Immature natural killer cell (primary cell): ENCODE measurements at regions not wholly inside any gene's neighbourhood (a gene's known extent, or its start where the extent isn't known, plus 50 kb on each side); places are given as distances from the start of the nearest gene placed in this dataset.

Source experiments
- DNase-seq, 3 donors: peaks; one replicate each; pipeline ENCODE4 v3.0.0; 2022; ENCODE audit warnings: mixed read lengths in 1 of 3
- H3K27ac Mint-ChIP-seq, 6 donors: one replicate each; pipeline ENCODE4 v1.8.0; 2020; ENCODE audit warnings: mixed read lengths in 6 of 6, mild to moderate bottlenecking in 5 of 6, inconsistent platforms in 4 of 6, moderate library complexity in 3 of 6
- H3K27me3 Mint-ChIP-seq, 3 donors: one replicate each; pipeline ENCODE4 v1.8.0; 2020 to 2021; ENCODE audit warnings: low read depth in 3 of 3, mild to moderate bottlenecking in 3 of 3, mixed read lengths in 3 of 3, moderate library complexity in 3 of 3, inconsistent platforms in 1 of 3
- H3K36me3 Mint-ChIP-seq, 3 donors: one replicate each; pipeline ENCODE4 v1.8.0; 2020; ENCODE audit warnings: mixed read lengths in 3 of 3, inconsistent platforms in 2 of 3, mild to moderate bottlenecking in 2 of 3
- H3K4me1 Mint-ChIP-seq, 2 donors: one replicate each; pipeline ENCODE4 v1.8.0; 2020; ENCODE audit warnings: inconsistent platforms in 2 of 2, mild to moderate bottlenecking in 2 of 2, mixed read lengths in 2 of 2, moderate library complexity in 1 of 2
- H3K4me3 Mint-ChIP-seq, 5 donors: one replicate each; pipeline ENCODE4 v1.8.0; 2020; ENCODE audit warnings: mild to moderate bottlenecking in 5 of 5, mixed read lengths in 5 of 5, inconsistent platforms in 3 of 5, moderate library complexity in 3 of 5
- H3K9me3 Mint-ChIP-seq, 6 donors: one replicate each; pipeline ENCODE4 v1.8.0; 2020; ENCODE audit warnings: mild to moderate bottlenecking in 6 of 6, mixed read lengths in 6 of 6, inconsistent platforms in 4 of 6, moderate library complexity in 3 of 6

GRCh38 chr7:18221377-18222293, 194.0 kb upstream of the PRPS1L1 start:
- Mint-ChIP-seq H3K27ac (no peak overlapping the region), H3K36me3 (no peaks in the 10 kb centered on the region), H3K27me3 (no peaks in the 10 kb centered on the region), H3K9me3 (no peaks in the 10 kb centered on the region), H3K4me1 (no peaks in the 10 kb centered on the region), H3K4me3 (no peak overlapping the region)
- DNase-seq, result no peak

GRCh38 chr7:18222636-18223035, 195.0 kb upstream of the PRPS1L1 start:
- no peaks in the 10 kb centered on the region for H3K4me1 Mint-ChIP-seq
- peaks cover 0 to 1% (median 0%) of the 10 kb centered on the region in 3 donors for H3K27me3 Mint-ChIP-seq
- no peaks in the 10 kb centered on the region for H3K36me3 Mint-ChIP-seq
- no peak for DNase-seq
- H3K4me3 Mint-ChIP-seq, result no peak overlapping the region
- no peaks in the 10 kb centered on the region for H3K9me3 Mint-ChIP-seq
- no peak overlapping the region for H3K27ac Mint-ChIP-seq

GRCh38 chr7:18224138-18224537, 196.5 kb upstream of the PRPS1L1 start:
- Mint-ChIP-seq H3K36me3 (no peaks in the 10 kb centered on the region), H3K9me3 (no peaks in the 10 kb centered on the region), H3K27ac (no peak overlapping the region), H3K4me3 (no peak overlapping the region), H3K27me3 (peaks cover 0 to 1% (median 0%) of the 10 kb centered on the region in 3 donors), H3K4me1 (no peaks in the 10 kb centered on the region)
- no peak for DNase-seq

- DNase-seq, result no peak
- Mint-ChIP-seq H3K9me3 (no peaks in the 10 kb centered on the region), H3K4me1 (no peaks in the 10 kb centered on the region), H3K36me3 (no peaks in the 10 kb centered on the region), H3K27ac (no peak overlapping the region), H3K4me3 (no peak overlapping the region), H3K27me3 (peaks cover 0 to 1% (median 0%) of the 10 kb centered on the region in 3 donors)
Observed at GRCh38 chr7:18225067-18225466, 197.4 kb upstream of the PRPS1L1 start.

GRCh38 chr7:18226598-18226997, 199.0 kb upstream of the PRPS1L1 start:
- Mint-ChIP-seq H3K36me3 (no peaks in the 10 kb centered on the region), H3K4me1 (no peaks in the 10 kb centered on the region), H3K27me3 (peaks cover 0 to 1% (median 0%) of the 10 kb centered on the region in 3 donors), H3K4me3 (no peak overlapping the region), H3K9me3 (no peaks in the 10 kb centered on the region), H3K27ac (no peak overlapping the region)
- DNase-seq, result no peak

- H3K4me1 Mint-ChIP-seq, result no peaks in the 10 kb centered on the region
- H3K9me3 Mint-ChIP-seq, result peaks cover 0 to 2% (median 0%) of the 10 kb centered on the region in 6 donors
- H3K36me3 Mint-ChIP-seq, result no peaks in the 10 kb centered on the region
- H3K4me3 Mint-ChIP-seq, result no peak overlapping the region
- H3K27ac Mint-ChIP-seq, result no peak overlapping the region
- no peak for DNase-seq
- H3K27me3 Mint-ChIP-seq, result peaks cover 0 to 3% (median 0%) of the 10 kb centered on the region in 3 donors
Observed at GRCh38 chr7:18228686-18229085, 201.0 kb upstream of the PRPS1L1 start.

GRCh38 chr7:18230271-18230670, 202.6 kb upstream of the PRPS1L1 start:
- Mint-ChIP-seq H3K27ac (no peak overlapping the region), H3K9me3 (peaks cover 0 to 2% (median 0%) of the 10 kb centered on the region in 6 donors), H3K36me3 (no peaks in the 10 kb centered on the region), H3K4me1 (no peaks in the 10 kb centered on the region), H3K4me3 (no peak overlapping the region), H3K27me3 (peaks cover 0 to 3% (median 0%) of the 10 kb centered on the region in 3 donors)
- DNase-seq, result no peak

GRCh38 chr7:18231854-18232253, 204.2 kb upstream of the PRPS1L1 start:
- no peak for DNase-seq
- Mint-ChIP-seq H3K27ac (no peak overlapping the region), H3K4me1 (no peaks in the 10 kb centered on the region), H3K36me3 (no peaks in the 10 kb centered on the region), H3K4me3 (no peak overlapping the region), H3K27me3 (peaks cover 0 to 2% (median 0%) of the 10 kb centered on the region in 3 donors), H3K9me3 (peaks cover 0 to 2% (median 0%) of the 10 kb centered on the region in 6 donors)

GRCh38 chr7:18234519-18234918, 206.9 kb upstream of the PRPS1L1 start:
- peaks cover 2 to 7% of the 10 kb centered on the region in 2 donors for H3K4me1 Mint-ChIP-seq
- H3K36me3 Mint-ChIP-seq, result no peaks in the 10 kb centered on the region
- H3K27ac Mint-ChIP-seq, result no peak overlapping the region
- DNase-seq, result no peak
- peaks cover 0 to 2% (median 0%) of the 10 kb centered on the region in 6 donors for H3K9me3 Mint-ChIP-seq
- no peak overlapping the region for H3K4me3 Mint-ChIP-seq
- H3K27me3 Mint-ChIP-seq, result peaks cover 0 to 2% (median 2%) of the 10 kb centered on the region in 3 donors

- no peak for DNase-seq
- Mint-ChIP-seq H3K27ac (no peak overlapping the region), H3K4me1 (peaks cover 2 to 7% of the 10 kb centered on the region in 2 donors), H3K4me3 (no peak overlapping the region), H3K9me3 (peaks cover 0 to 2% (median 0%) of the 10 kb centered on the region in 6 donors), H3K36me3 (no peaks in the 10 kb centered on the region), H3K27me3 (peaks cover 0 to 2% (median 2%) of the 10 kb centered on the region in 3 donors)
Observed at GRCh38 chr7:18235819-18236218, 208.2 kb upstream of the PRPS1L1 start.

GRCh38 chr7:18239212-18239611, 211.6 kb upstream of the PRPS1L1 start:
- peak in 1 of 3 donors; percentile 7 for DNase-seq
- Mint-ChIP-seq H3K27me3 (peaks cover 0 to 3% (median 0%) of the 10 kb centered on the region in 3 donors), H3K27ac (no peak overlapping the region), H3K4me1 (peaks cover 2 to 16% of the 10 kb centered on the region in 2 donors), H3K9me3 (no peaks in the 10 kb centered on the region), H3K4me3 (no peak overlapping the region), H3K36me3 (no peaks in the 10 kb centered on the region)

- Mint-ChIP-seq H3K27ac (no peak overlapping the region), H3K36me3 (peaks cover 0 to 5% (median 4%) of the 10 kb centered on the region in 3 donors), H3K4me3 (no peak overlapping the region), H3K9me3 (peaks cover 0 to 9% (median 4%) of the 10 kb centered on the region in 6 donors), H3K4me1 (peaks cover 2 to 16% of the 10 kb centered on the region in 2 donors), H3K27me3 (peaks cover 0 to 4% (median 2%) of the 10 kb centered on the region in 3 donors)
- DNase-seq, result no peak
Observed at GRCh38 chr7:18241543-18242231, 214.0 kb upstream of the PRPS1L1 start.

GRCh38 chr7:18243731-18244130, 216.1 kb upstream of the PRPS1L1 start:
- no peak overlapping the region for H3K27ac Mint-ChIP-seq
- peaks cover 3 to 12% (median 9%) of the 10 kb centered on the region in 3 donors for H3K36me3 Mint-ChIP-seq
- no peak overlapping the region for H3K4me3 Mint-ChIP-seq
- DNase-seq, result no peak
- H3K4me1 Mint-ChIP-seq, result peaks cover 2 to 16% of the 10 kb centered on the region in 2 donors
- H3K27me3 Mint-ChIP-seq, result peaks cover 2 to 3% (median 3%) of the 10 kb centered on the region in 3 donors
- H3K9me3 Mint-ChIP-seq, result peaks cover 3 to 23% (median 13%) of the 10 kb centered on the region in 6 donors

- Mint-ChIP-seq H3K4me3 (no peak overlapping the region), H3K9me3 (peaks cover 20 to 51% (median 35%) of the 10 kb centered on the region in 6 donors), H3K36me3 (peaks cover 3 to 25% (median 24%) of the 10 kb centered on the region in 3 donors), H3K27ac (no peak overlapping the region), H3K27me3 (peaks cover 1 to 6% (median 6%) of the 10 kb centered on the region in 3 donors), H3K4me1 (no peaks in the 10 kb centered on the region)
- DNase-seq, result no peak
Observed at GRCh38 chr7:18250133-18250532, 222.5 kb upstream of the PRPS1L1 start.
